A549 (cell line): ENCODE measurements at regions not wholly inside any gene's neighbourhood (a gene's known extent, or its start where the extent isn't known, plus 50 kb on each side); places are given as distances from the start of the nearest gene placed in this dataset.

Experiments used
- CTCF ChIP-seq: fragments of >200 bp; sonication (Bioruptor Twin); formaldehyde crosslinking; IDR thresholded peaks from 3 replicates; pipeline ENCODE4 v1.5.1; 2016
- EP300 ChIP-seq, 2 experiments: fragments of >200 bp; sonication (Bioruptor Twin); formaldehyde crosslinking; IDR thresholded peaks; 2 replicates in 1 of 2; 3 replicates in 1 of 2; pipeline ENCODE4 v1.6.1; 2016 to 2017
- POLR2A ChIP-seq: IDR thresholded peaks from 2 replicates; pipeline ENCODE4 v1.6.1; 2012; ENCODE audit warnings: mild to moderate bottlenecking, low read length
- POLR2AphosphoS2 ChIP-seq: conservative IDR thresholded peaks from 2 replicates; pipeline ENCODE4 v1.6.1; 2012; ENCODE audit warnings: low read length, improper control_type of control experiment, inconsistent platforms

- TF ChIP-seq CTCF (no peak), POLR2AphosphoS2 (no peak), EP300 (IDR thresholded peaks at IDR 0.05) (no peak), POLR2A (no peak)
Measured at GRCh38 chr13:46963904-46964303, 67.1 kb upstream of the HTR2A start.
